ENCODE measurements at regions not wholly inside any gene's neighbourhood (a gene's known extent, or its start where the extent isn't known, plus 50 kb on each side); places are given as distances from the start of the nearest gene placed in this dataset.

DNA sequence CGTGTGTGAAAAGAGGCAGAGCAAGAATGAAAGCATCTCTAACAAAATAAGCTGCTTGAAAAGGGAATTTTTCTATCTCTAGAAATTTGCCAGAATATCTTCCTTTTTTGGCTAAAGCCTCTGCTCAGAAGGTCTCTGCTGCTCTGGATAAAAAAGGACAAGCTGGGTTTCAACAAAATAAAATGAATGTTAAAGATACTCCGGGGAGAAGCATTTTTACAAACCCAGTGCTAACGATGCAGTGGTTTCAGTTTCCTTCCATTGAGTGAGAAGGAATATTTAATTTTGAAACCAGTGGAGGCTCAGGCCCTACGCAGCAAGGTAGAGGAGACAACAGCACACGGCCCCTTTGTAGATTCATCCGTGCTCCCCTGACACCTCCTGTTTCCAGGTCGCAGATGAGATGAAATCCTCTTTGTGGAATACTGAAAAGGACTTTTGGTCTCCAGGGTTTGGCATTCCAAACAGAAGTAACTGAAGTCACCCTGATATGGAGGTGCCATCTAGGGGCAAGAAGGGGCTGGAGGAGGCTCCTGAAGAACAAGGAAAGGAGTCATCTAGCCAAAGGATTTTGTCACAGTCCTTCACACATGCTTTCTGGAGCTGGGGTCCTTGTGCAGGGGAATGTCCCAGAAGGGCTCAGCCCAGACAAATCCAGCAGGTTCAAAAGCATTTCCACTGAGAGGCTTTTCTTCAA, 65.7 kb upstream of the SYT6 start:
- DNase-seq: no peak

DNA sequence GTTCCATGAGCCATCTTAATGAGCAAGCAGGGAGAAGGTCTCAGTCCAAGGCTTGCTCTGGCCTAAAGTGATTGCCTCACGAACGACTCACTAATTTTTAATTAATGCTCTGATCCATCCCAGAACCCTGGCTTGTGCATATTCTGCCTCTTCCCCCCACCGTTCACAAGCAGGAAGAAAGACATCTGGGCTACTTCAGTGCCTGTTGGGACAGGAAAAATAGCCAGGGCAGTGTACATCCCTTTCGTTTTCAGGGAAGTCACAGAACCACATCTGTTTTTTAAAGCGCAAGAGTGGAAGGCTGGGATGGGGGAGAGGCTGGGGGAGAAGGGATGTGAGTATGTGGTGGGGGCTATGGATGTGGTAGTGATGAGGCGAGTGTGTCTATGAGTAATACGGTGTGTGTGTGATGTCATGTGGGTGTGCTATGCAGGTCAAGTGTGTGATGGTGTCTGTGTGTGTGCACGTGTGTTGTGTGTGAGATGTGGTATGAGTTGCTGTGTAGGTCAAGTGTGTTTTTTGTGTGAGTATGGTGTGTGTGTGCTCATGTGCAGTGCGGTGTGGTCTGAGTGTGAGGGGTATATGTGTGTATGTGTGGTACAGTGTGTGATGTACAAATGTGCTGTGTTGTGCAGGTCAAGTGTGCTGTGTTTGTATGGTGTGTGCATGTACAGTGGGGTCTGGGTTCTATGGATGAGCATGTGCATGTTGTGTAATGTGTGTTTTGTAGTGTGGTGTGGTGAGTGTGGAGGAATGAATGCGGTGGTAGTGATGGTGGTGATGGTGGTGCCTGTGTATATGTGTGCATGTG, 64.9 kb upstream of the SYT6 start:
- DNase-seq: no peak

DNA sequence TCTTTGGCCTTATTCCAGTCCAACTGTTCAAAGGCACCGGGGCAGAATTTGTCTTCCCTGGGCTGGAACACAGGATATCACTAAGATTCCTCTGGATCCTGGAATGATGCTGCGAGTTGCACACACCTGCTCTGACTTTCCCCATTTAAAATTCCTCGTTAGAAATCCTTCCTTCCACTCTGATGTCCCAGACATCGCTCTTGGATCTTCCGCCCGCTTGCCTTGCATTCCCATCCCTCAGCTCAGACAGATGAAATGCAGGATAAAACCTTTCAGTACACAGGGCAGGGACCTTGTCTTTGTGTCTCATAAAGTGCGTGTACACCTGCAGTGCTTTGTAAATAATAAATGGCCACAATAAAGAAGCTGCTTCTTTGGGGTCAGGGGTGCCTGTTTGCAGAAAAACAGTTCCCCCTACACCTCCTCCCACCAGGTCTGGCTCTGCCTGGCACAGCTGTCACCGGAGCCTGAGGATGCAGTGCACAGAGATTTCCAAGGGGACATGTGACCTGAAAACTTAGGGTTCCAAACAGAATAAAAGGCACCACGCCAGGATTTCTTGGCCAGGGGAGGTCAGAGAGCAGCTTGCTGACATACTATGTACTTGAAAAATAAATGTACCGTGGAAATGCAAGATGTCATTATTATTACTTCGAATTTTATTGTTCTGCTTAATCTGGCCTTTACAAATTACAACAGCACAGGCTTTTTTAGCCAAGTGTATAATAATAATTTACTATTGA, 62.9 kb upstream of the SYT6 start:
- no peak for DNase-seq

DNA sequence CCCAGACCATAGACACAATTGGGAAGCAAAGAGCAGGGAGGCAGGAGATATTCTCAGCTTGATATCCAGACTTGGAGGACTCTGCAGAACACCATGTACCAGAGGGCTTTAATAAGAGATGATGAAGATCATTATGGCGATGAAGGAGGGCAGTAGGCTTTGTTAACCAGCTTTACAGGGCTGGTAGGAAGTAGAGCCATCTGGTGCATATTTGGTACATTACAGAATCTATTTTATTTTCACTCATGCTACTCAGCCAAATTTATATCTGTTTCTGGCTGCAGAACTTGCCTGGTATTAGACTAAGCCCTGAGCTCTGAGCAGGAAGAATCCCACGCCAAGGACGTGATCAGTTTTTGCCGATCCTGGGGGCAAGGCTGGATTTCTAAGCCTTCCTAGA, 61.8 kb upstream of the SYT6 start:
- no peak for DNase-seq

DNA sequence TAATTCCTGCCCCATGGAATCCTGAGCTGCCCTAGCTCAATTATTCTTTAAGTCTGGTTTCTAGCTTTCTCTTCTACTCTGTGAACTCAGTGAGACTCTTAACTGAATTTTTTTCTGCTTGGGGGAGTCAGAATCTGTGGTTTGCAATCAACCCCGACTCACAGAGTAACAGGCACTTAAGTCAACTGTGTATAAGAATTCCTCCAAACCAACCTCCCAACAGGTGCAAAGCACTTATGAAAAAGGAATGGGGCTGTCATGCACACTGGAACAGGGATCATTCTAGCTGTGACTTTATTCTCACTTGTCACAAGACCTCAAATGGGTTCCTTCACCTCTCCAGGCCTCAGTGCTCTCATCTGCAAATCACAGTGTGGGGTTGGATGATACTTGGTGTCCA, 60.3 kb upstream of the SYT6 start:
- no peak for DNase-seq

DNA sequence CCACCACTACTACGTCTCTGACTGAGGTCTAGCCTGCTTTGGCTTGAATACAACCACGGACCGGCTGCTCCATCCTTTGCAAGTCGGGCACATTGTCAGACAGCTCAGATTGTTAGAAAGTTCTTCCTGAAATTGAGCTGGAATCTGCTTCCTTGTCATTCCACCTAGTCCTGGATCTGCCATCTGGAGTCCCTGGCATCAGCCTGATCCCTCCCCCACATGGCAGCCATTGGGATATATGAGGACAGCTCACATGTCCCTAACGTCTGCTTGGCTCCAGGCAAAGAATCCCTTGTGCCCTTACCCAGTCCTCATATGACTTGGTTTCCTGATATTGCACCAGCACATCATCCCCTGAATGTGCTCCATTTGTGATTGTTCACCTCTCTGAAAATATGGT, 56.3 kb upstream of the SYT6 start:
- no peak for DNase-seq

DNA sequence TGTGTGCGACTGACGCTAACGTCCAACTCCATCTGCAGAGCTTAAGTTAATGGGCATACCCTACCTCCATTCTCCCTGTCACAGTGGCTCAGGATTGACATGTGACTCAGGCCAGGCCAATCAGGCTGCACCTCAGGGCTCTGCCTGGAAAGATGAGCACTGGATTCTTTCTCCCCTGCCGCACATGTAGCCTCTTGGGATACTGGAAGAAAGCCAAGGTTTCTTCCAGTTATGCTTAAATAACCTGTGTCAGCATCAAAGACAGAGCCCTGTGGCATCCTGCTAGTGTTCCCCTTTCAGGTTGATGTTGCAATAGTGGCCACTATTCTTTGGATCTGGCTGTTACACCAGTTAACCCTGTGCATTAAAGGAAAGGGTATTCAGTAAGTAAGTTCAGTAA, 55.0 kb upstream of the SYT6 start:
- no peak for DNase-seq

DNA sequence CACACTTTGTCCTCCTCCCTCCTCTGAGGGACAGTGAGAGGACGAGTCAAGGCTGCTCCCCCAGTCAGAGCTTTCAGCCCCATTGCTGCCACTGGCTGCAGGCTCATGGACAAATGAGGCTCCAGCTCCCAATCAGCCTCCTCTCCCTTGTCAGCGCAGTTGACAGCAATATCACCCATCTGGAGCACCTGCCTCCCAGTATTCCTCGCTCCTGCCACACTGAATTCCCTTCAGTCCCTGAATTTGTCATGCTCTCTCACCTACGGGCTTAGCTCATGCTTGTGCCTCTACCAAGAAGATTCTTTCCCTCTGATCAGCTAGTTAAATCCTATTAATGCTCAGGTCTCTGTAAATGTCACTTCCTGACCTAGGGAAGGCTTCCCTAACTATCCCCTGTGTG, 54.4 kb upstream of the SYT6 start:
- DNase-seq: no peak

DNA sequence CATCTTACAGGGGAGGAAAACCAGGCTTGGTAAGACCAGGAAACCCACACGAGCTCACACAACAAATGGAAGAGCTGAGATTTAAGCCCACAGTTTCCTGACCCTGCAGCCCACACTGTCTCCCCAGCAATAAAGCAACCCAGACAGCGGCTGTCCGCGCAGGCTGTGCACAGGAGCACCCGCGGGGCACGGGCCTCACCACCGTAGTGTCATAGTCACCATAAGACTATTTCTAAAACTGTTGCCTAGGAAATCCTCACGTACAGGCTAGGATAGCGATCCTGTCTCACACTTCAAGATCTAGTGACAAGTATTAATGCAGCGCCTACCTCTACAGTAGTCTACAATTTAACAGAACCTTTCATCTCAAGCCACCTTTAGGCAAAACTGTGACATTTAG, 54.0 kb upstream of the SYT6 start:
- DNase-seq: no peak

DNA sequence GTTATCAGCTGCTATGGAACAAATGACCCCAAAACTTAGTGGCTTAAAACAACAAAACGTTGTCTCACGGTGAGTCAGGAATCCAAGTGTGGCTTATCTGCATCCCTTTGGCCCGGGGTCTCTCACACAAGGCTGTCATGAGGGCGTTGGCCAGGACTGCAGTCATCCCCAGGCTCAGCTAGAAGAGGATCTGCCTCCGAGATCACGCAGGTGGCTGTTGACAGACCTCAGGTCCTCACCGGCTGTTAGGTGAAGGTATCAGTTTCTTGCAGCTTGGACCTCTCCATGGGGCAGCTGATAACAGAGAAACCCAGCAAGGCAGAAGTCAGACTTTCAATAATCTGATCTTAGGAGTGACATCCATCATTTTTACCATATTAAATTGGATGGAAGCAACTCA, 52.7 kb upstream of the SYT6 start:
- DNase-seq: no peak

DNA sequence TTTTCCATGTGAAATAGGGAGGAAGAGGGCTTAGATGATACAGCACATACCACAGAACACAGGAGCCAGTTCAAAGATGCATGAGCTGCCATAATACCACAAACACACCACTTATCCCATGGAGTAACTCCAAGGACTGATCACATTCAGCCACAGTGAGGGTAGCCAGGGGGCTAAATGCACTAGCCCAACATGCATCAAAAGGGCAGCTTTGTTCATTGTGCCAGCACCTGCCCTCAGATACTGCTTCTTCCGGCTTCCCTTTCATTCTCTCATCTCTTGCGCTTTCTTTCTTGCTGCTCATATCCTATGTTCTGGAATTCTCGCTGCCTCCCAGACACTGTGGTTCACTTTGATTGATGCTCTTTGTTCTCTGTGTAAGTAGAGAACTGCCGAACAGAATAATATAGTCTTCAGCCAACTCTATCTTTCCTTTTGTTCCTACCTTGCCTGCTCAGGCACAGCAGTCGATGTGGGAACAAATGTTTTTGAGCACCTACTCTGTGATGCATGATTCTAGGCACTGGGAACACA, 50.0 kb upstream of the SYT6 start:
- DNase-seq: no peak

All from stimulated activated CD4-positive, alpha-beta T cell treated with anti-CD3 and anti-CD28 coated beads, Interleukin-15, amount 100 ng/mL, for 24 hours (primary cell).